Activated T-cell treated with anti-CD3 and anti-CD28 coated beads for 1 hour (primary cell): ENCODE measurements at regions not wholly inside any gene's neighbourhood (a gene's known extent, or its start where the extent isn't known, plus 50 kb on each side); places are given as distances from the start of the nearest gene placed in this dataset.

Source experiments
- DNase-seq: peaks from one replicate; pipeline ENCODE4 v3.0.0-alpha.2; 2020; ENCODE audit warnings: low read depth

GRCh38 chr1:234882898-234883297 lies 245.7 kb downstream of the TOMM20 start:
- no peak for DNase-seq

DNA sequence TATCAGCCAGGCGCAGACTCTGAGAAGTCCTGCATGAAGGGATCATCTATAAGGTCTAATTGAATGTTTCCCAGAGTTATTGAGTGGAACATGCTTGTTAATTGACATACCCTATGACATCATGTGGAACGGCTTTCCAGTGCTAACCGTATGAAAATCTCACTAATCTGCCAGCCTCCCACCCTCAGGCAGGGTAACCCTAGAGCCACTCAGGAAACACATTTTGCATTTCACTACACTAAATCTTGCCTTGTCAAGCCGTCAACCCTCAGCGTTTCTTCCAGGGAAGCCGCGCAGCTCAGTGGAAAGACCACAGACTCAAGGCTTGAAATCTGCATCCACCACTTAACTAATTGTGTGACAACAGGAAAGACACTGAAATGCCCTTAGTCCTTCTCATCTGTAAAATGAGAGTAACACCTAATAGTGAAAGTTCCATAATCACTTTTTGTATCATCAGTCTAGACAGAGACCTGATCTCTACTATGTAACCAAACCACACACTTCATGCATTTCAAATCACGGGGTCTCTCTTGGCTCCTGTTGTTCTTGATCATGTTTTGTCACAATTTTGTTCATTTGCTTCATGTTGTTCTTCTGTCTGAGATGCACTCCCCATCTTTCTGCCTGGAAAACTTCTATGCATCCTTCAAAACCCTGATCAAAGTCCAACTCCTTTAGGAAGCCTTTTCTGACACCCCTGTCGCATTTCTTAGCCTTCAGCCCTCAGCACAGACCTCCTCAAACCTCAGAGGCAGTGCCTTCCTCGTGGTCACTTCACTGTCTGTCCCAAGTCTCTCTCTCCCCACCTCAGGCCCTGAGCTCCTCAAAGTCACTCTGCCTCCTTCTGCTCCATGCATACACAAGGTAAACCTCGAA lies 246.5 kb downstream of the TOMM20 start:
- no peak for DNase-seq

GRCh38 chr1:234879147-234880080 lies 249.2 kb downstream of the TOMM20 start:
- no peak for DNase-seq

DNA sequence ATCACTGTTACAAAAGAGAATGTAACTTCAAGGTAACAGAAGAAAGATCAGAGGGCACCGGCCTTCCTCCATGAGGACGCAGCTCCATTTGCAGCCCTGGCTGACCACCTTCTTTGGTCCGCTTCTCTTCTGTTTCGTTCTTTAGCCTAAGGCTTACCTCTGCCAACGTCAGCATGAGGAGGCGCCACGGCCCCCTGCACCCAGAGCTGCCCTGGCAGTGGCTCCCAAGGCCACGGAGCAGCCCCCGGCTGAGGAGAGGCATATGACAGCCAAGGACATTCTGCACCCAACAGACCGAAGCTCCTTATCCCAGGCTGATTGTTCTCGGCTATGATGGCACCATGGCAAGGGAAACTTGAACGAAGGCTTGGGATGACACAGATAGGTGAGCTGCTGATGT lies 250.3 kb downstream of the TOMM20 start:
- DNase-seq: no peak

GRCh38 chr1:234877761-234878160 lies 250.9 kb downstream of the TOMM20 start:
- no peak for DNase-seq

- DNase-seq: no peak
These were observed 252.4 kb downstream of the TOMM20 start for GRCh38 chr1:234875953-234876855.

GRCh38 chr1:234875328-234875952 lies 253.2 kb downstream of the TOMM20 start:
- no peak for DNase-seq

DNA sequence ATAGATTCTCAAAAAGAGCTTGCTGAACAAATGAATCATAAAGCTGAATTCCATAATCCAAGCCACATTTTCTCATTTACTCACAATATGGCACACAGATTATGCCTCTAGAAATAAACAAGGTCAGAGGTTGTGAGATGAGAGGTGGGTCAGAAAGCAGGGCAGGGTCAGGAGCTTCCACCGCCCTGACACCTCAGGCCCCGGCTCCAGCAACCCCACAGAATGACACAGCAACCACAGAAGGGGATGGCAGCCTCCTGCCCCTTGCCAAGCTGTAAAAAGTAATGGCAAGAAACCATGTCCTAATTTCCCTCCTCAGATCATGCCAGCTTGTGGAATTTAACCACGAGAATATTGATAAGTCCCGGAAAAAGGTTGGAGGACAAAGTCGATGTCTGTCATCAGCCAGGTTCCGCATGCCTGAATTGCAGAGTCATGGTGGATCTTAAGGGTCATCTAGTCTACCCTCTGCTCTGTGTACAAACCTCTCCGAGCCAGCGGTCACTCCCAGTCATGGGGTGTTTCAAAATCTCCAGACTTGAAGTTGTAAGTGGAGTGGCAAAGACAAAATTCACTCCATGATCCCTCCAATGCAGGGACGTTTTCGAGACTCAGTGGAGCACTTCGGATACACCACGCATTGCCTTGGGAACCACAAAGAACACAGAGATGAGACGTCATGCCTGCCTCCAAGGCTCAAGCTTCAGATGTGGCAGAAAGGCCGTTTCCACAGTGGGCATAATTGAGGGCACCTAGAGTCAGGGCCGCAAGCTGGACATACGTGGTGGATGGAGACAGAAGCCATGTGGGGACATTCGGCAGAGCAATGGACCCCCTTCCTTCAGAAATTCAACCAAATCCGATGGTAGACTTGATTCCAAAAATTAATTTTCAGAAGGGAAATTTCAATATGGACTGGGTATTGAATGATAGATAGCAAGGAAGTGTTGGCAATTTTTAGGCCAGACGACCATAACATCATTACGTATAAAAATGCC lies 254.0 kb downstream of the TOMM20 start:
- no peak for DNase-seq

GRCh38 chr1:234871710-234872271 lies 256.8 kb downstream of the TOMM20 start:
- no peak for DNase-seq

DNA sequence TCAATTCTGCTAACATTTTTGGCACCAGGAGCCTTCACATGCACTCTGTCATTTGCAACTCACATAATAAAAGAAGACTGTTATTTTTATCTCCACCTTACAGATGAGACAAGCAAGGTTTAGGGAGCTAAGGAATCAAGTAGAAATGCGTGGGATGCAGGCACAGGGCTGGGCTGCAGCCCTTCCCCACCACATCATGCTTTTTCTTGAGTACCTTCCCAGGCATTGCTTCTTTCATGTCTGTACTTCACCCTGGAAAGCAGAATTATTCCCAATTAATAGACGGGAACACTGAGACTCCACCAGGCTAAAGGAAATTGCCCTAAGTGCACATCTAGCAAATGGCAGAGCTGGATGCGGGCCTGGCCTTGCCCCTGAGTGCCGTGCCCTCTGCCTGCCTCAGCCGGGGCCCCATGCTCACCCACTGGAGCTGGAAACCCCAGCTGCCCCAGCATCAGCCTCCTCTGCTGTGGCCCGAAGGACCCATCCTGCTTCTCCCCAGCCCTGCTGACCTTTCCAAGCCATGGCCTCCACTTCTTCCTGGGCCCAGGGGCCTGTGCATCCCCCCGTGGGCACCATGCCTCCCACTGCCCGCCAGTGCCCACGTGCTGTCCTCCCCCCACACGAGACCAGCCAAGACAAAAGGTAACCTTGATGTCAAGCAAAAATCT lies 257.5 kb downstream of the TOMM20 start:
- DNase-seq: no peak

GRCh38 chr1:234870020-234870981 lies 258.3 kb downstream of the TOMM20 start:
- no peak for DNase-seq

DNA sequence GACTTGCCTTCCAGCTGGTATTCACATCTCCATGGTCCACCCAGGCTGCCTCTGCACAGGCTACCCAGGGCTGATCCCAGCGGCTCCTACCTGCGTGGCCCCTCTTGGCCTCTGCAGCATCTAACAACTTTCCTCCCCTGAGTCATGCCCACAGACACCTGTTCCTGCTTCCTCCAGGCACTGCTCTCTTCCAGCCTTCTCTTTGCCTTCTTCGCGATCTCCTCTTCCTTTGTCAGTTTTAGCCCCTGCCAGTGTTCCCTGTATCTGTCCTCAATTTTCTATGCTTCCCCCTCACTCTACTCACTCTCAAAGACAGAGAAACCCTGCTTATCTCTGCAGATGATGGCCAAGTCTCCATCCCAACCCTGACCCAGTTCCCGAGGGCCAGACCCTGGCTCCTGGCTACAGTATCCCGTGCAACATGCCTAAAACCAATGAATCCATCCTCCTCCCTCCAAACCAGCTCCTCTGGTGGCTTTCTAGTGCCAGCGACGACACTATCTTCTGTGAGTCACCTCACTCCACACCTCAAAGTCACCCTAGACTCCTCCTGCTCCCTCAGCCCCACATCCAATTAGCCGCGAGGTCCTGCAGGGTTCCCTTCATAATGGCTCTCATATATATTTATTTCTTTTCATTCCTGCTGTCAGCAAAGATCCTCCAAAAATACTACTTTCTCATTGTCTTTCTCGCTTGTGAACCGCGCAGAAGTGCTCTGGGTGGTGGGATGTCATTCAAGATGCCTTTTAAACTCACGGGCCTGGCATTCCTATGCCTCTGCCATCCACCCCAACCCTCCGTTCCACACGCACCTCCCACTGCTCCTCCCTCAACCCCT lies 259.2 kb downstream of the TOMM20 start:
- no peak for DNase-seq

- no peak for DNase-seq
These were observed 258.5 kb upstream of the IRF2BP2 start for GRCh38 chr1:234868296-234869147.

DNA sequence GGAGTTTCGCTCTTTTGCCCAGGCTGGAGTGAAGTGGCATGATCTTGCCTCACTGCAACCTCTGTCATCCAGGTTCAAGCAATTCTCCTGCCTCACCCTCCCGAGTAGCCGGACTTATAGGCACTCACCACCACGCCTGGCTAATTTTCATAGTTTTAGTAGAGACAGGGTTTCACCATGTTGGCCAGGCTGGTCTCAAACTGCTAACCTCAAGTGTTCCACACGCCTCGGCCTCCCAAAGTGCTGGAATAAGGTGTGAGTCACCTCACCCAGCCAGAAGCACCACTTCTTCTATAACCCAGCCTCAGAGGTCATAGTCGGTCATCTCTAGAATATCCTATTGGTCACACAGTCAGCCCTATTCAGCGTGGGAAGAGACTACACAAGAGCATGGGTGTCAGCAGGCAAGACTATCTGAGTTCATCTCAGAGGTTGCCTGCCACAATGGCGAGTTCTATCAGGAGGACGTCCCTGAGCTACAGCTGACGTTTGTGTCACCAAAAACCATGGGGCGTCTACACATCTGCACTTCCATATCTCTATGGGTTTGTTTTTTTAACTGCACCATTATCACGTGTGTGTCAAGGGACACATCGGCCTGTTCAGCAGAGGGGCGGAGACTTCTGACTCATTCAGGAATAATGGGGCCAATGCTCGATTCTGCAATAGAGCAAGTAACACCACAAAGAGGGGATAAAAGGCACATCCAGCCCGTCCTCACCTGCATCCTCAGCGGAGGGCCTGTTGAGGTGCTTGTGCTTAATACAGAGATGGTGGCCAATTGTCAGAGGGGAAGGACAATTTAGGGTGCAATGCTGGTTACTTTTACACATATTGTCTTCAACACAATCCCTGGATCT lies 256.3 kb upstream of the IRF2BP2 start:
- no peak for DNase-seq
